ENCODE measurements at regions not wholly inside any gene's neighbourhood (a gene's known extent, or its start where the extent isn't known, plus 50 kb on each side); places are given as distances from the start of the nearest gene placed in this dataset.

DNA sequence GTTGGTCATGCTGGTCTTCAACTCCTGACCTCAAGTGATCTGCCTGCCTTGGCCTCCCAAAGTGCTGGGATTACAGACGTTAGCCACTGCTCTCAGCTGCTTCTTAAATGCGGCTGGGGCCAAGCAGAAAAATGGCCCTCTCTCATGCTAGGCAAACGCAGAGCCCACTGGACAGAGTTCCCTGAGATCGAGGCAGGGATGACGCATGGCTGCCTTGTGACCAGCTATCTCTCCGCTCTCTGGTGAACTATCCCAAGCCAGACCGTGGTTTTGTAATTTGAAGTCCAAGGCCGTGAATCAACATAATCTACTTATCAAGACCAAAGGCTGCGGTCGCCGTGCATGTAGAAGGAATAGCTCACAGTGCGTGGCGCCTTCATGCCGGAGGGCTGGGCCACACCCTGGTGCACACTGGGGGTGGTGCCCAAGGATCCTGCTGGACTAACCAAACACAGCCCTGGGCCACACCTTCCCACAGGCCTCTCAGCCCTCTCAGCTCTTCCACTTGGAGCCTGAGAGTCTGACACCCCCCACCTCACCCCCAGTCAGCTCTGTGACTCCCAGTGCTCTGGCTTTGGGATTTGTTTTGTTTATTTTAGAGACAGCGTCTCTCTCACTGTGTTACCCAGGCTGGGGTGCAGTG is 88.1 kb upstream of the CUX1 start:
- no peak for DNase-seq (ENCODE audit: low spot score)
- TF ChIP-seq, protein P1, sequence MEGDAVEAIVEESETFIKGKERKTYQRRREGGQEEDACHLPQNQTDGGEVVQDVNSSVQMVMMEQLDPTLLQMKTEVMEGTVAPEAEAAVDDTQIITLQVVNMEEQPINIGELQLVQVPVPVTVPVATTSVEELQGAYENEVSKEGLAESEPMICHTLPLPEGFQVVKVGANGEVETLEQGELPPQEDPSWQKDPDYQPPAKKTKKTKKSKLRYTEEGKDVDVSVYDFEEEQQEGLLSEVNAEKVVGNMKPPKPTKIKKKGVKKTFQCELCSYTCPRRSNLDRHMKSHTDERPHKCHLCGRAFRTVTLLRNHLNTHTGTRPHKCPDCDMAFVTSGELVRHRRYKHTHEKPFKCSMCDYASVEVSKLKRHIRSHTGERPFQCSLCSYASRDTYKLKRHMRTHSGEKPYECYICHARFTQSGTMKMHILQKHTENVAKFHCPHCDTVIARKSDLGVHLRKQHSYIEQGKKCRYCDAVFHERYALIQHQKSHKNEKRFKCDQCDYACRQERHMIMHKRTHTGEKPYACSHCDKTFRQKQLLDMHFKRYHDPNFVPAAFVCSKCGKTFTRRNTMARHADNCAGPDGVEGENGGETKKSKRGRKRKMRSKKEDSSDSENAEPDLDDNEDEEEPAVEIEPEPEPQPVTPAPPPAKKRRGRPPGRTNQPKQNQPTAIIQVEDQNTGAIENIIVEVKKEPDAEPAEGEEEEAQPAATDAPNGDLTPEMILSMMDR (IDR thresholded peaks at IDR 0.05; ENCODE audit: extremely low read depth, insufficient read depth, missing control alignments), result no peak
- in situ Hi-C loops (cut with MboI; ENCODE audit: low pct_unique_long_range_greater_than_20kb, low sequenced_read_pairs, unreplicated experiment), result no loop called here

DNA sequence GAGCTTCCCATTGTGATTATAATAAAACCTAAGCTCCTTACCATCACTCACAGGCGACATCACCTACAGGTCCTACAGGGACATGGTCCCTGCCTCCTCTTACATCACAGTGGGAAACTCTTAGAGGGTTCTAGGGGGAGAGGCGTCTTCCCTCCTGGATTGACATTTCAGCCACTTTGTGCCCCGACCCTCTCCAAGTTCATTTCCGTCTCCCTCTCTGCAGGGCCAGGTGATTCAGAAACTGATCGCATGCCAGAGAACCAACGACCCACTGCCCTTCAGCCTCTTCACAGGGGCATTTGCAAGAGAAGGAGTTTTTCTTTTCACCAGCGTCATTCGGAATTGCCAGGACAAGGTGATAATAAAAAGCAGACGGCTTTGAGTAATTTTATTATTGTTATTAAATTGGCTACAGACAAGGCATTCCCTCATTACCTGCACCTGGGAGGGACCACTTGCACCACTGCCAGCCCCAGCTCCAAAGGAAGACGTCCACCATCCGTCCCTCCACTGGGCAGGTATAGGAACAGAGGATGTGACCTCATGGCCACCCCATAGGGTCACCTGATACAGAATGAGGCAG is 85.8 kb upstream of the CUX1 start:
- DNase-seq (ENCODE audit: low spot score), result no peak
- in situ Hi-C loops (cut with MboI; ENCODE audit: low pct_unique_long_range_greater_than_20kb, low sequenced_read_pairs, unreplicated experiment), result no loop called here
- TF ChIP-seq, protein P1 (IDR thresholded peaks at IDR 0.05; ENCODE audit: extremely low read depth, insufficient read depth, missing control alignments), result no peak

DNA sequence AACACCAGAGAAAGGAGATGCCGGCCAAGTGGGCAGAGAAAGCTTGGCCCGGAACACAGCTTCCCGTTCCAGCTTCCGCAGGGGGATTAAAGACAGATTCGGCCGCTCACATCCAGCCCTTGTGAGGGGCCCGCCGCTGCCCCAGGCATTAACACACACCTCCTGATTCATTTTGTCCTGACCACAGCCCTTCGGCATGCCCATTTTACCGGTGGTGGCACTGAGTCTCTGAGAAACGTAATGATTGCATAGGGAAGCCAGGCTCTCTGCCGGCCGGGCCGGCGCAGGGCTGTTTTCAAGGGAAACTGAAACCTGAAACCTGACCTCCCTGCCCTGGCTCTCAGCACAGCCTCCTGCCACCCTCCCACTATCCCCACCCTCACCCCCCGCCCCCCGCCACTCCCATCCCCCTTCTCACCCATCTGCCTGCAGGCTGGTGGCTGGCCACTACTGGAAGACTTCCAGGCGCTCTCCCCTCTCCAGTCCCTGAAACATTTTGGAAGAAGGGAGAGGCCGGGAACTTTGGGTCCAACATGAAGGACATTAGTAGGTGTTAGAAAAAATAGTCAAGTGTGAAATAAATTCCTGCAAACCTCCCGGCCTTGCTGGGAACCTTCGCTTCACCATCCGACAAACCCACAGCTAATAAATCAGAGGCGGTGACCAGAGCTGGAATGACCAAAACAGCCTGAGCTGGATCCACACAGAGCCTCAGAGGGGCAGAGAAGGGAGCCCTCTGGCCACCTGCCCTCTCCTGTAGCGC is 83.5 kb upstream of the CUX1 start:
- TF ChIP-seq, protein P1 (IDR thresholded peaks at IDR 0.05; ENCODE audit: extremely low read depth, insufficient read depth, missing control alignments), result no peak
- DNase-seq (ENCODE audit: low spot score), result no peak
- in situ Hi-C loops (cut with MboI; ENCODE audit: low pct_unique_long_range_greater_than_20kb, low sequenced_read_pairs, unreplicated experiment), result no loop called here

DNA sequence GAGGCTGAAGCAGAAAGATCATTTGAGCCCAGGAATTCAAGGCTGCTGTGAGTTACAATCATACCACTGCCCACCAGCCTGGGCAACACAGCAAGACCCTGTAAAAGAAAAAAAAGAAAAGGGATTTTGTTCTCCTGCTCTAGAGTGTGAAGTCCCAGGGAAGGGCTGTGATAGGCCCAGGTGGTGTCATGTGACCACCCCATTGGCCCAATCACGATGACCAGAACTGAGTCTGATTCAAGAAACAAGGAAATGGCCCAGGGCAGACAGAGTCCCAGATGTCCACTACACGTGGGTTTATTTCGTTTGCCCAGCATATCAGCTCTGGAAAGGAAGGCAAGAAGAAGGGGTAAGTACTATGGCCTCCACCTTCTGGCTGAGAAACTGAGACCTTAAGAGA is 81.3 kb upstream of the CUX1 start:
- in situ Hi-C loops (cut with MboI; ENCODE audit: low pct_unique_long_range_greater_than_20kb, low sequenced_read_pairs, unreplicated experiment), result no loop called here
- TF ChIP-seq, protein P1 (IDR thresholded peaks at IDR 0.05; ENCODE audit: extremely low read depth, insufficient read depth, missing control alignments), result no peak
- DNase-seq (ENCODE audit: low spot score), result no peak

DNA sequence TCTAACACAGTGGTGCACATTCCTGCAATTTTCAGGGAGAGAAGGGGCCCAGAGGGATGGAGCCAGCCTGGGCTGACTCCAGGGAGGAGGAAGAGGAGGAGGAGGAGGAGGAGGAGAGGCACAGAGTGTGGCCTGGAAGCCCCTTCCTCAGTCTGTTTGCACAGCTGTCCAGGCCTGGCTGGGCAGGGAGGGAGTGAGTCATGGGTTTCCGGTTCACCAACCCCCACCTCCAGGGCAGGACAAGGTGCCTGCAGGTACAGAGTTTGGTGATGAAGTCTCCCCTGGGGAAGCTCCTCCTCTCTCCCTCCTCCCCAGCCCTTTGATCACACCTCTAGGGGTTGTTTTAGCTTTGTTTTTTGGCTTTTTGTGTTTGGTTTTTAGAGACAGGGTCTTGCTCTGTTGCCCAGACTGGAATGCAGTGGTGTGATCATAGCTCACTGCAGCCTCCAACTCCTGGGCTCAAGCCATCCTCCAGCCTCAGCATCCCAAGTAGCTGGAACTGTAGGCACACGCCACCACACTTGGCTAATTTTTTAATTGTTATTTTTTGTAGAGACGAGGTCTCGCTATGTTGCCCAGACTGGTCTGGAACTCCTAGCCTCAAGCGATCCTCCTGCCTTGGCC is 77.5 kb upstream of the CUX1 start:
- in situ Hi-C loops (cut with MboI; ENCODE audit: low pct_unique_long_range_greater_than_20kb, low sequenced_read_pairs, unreplicated experiment), result no loop called here
- no peak for DNase-seq (ENCODE audit: low spot score)
- TF ChIP-seq, protein P1 (IDR thresholded peaks at IDR 0.05; ENCODE audit: extremely low read depth, insufficient read depth, missing control alignments), result no peak

DNA sequence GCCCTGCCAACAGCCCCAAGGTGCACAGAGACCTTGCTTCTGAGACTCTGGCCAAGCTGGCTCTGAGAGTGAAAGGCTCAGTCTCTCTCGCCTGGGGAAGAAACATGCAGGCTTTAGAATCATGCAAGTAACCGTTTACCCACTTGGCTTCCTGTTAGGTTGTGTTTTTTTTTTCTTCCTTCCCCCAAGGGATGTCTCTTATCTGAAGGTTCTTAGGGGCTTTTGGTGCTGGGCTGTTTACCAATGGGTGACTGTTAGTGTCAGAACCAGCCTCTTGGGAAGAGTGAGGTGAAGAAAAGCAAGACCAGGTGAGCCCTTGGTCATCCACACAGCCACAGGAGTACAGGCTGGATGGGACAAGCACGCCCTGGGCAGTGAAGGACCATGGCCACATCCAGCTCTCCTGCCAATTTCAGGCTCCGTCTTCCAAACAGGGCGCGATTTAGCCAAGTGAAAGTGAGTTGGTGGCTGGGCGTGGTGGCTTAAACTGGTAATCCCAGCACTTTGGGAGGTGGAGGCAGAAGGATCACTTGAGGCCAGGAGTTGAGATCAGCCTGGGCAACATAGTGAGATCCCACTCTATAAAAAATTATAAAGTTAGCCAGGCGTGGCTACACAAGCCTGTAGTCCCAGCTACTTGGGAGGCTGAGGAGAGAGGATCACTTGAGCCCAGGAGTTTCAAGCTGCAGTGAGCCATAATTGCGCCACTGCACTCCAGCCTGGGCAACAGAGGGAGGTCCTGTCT is 76.3 kb upstream of the CUX1 start:
- in situ Hi-C loops (cut with MboI; ENCODE audit: low pct_unique_long_range_greater_than_20kb, low sequenced_read_pairs, unreplicated experiment), result no loop called here
- DNase-seq (ENCODE audit: low spot score), result peak; percentile 72
- TF ChIP-seq, protein P1 (IDR thresholded peaks at IDR 0.05; ENCODE audit: extremely low read depth, insufficient read depth, missing control alignments), result no peak
